ENCODE measurements at regions not wholly inside any gene's neighbourhood (a gene's known extent, or its start where the extent isn't known, plus 50 kb on each side); places are given as distances from the start of the nearest gene placed in this dataset.

- no peaks in the 10 kb centered on the region for H3K27me3 ChIP-seq (replicated peaks; ENCODE audit: insufficient read depth)
- no peaks in the 10 kb centered on the region for H3K4me1 ChIP-seq (ENCODE audit: control insufficient read depth in 1 of 2, low read depth in 2 of 2)
- no peak overlapping the region for H3K4me3 ChIP-seq
- TF ChIP-seq CTCF (IDR thresholded peaks at IDR 0.05) = no peak
- no peak for ATAC-seq (ENCODE audit: insufficient number of reproducible peaks, low FRiP score, low read depth)
- no peaks in the 10 kb centered on the region for H3K9me3 ChIP-seq
- no peak for DNase-seq (ENCODE audit: low spot score)
- no peaks in the 10 kb centered on the region for H3K36me3 ChIP-seq
- H3K27ac ChIP-seq = no peak overlapping the region
These were observed 525.5 kb upstream of the BOD1L1 start for GRCh38 chr4:14152834-14153519.

GRCh38 chr4:14155803-14156202 is 528.3 kb upstream of the BOD1L1 start:
- Histone ChIP-seq H3K9me3 (no peaks in the 10 kb centered on the region), H3K4me3 (no peak overlapping the region), H3K4me1 (ENCODE audit: control insufficient read depth in 1 of 2, low read depth in 2 of 2) (no peaks in the 10 kb centered on the region), H3K36me3 (no peaks in the 10 kb centered on the region), H3K27ac (no peak overlapping the region), H3K27me3 (replicated peaks; ENCODE audit: insufficient read depth) (no peaks in the 10 kb centered on the region)
- no peak for TF ChIP-seq CTCF (IDR thresholded peaks at IDR 0.05)
- ATAC-seq (ENCODE audit: insufficient number of reproducible peaks, low FRiP score, low read depth) = no peak
- no peak for DNase-seq (ENCODE audit: low spot score)

GRCh38 chr4:14157262-14157661 is 529.7 kb upstream of the BOD1L1 start:
- no peak overlapping the region for H3K4me3 ChIP-seq
- no peak for TF ChIP-seq CTCF (IDR thresholded peaks at IDR 0.05)
- ATAC-seq (ENCODE audit: insufficient number of reproducible peaks, low FRiP score, low read depth) (no peak), DNase-seq (ENCODE audit: low spot score) (no peak)
- no peaks in the 10 kb centered on the region for H3K36me3 ChIP-seq
- no peak overlapping the region for H3K27ac ChIP-seq
- H3K9me3 ChIP-seq = no peaks in the 10 kb centered on the region
- H3K4me1 ChIP-seq (ENCODE audit: control insufficient read depth in 1 of 2, low read depth in 2 of 2) = no peaks in the 10 kb centered on the region
- H3K27me3 ChIP-seq (replicated peaks; ENCODE audit: insufficient read depth) = no peaks in the 10 kb centered on the region

GRCh38 chr4:14165222-14165920 is 537.8 kb upstream of the BOD1L1 start:
- no peak overlapping the region for H3K4me3 ChIP-seq
- ATAC-seq (ENCODE audit: insufficient number of reproducible peaks, low FRiP score, low read depth) (no peak), DNase-seq (ENCODE audit: low spot score) (no peak)
- no peak for TF ChIP-seq CTCF (IDR thresholded peaks at IDR 0.05)
- H3K27me3 ChIP-seq (replicated peaks; ENCODE audit: insufficient read depth) = no peaks in the 10 kb centered on the region
- H3K36me3 ChIP-seq = no peaks in the 10 kb centered on the region
- H3K4me1 ChIP-seq (ENCODE audit: control insufficient read depth in 1 of 2, low read depth in 2 of 2) = peaks cover 0 to 10% of the 10 kb centered on the region in 2 donors
- no peak overlapping the region for H3K27ac ChIP-seq
- H3K9me3 ChIP-seq = no peaks in the 10 kb centered on the region

GRCh38 chr4:14167876-14168510 is 540.5 kb upstream of the BOD1L1 start:
- H3K27me3 ChIP-seq (replicated peaks; ENCODE audit: insufficient read depth) = no peaks in the 10 kb centered on the region
- DNase-seq (ENCODE audit: low spot score) (no peak), ATAC-seq (ENCODE audit: insufficient number of reproducible peaks, low FRiP score, low read depth) (no peak)
- no peak for TF ChIP-seq CTCF (IDR thresholded peaks at IDR 0.05)
- peaks cover 0 to 10% of the 10 kb centered on the region in 2 donors for H3K4me1 ChIP-seq (ENCODE audit: control insufficient read depth in 1 of 2, low read depth in 2 of 2)
- no peak overlapping the region for H3K4me3 ChIP-seq
- no peaks in the 10 kb centered on the region for H3K9me3 ChIP-seq
- H3K27ac ChIP-seq = no peak overlapping the region
- no peaks in the 10 kb centered on the region for H3K36me3 ChIP-seq

All from thoracic aorta (tissue), 2 donors.